ENCODE measurements at regions not wholly inside any gene's neighbourhood (a gene's known extent, or its start where the extent isn't known, plus 50 kb on each side); places are given as distances from the start of the nearest gene placed in this dataset.

DNA sequence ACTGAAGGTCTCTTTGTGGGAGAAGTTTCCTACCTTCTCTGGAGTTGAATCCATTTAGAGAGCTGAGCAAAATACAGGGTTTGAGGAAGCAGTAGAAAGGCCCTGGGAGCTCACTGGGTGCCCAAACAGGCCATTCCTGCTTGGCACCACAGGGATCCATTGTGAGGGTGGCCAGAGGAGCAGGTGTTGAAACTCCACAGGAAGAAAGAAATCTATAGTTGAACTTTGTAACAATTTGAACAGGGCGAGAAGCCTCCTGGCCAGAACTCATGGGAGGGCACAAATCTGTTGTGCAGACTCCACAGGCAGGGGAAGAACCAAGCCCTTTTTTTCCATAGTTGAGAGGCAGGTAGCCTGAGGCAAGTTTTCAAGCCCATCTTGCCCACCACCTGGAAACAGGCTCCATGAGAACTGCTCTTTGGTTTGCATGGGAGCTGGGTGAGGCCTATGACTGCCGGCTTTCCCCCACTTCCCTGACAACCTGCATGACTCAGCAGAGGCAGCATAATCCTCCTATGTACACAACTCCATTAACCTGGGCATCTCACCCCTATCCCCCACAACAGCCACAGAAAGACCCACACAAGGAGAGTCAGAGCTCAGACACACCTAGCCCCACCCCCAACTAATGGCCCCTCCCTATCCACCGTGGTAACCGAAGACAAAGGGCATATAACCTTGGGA, 1053.0 kb downstream of the TSN start:
- no peaks in the 10 kb centered on the region for H3K79me2 ChIP-seq (ENCODE audit: control insufficient read depth in 1 of 2, insufficient read depth in 2 of 2, low read length in 2 of 2)
- no peak for FAIRE-seq
- POLR2A ChIA-PET (ENCODE audit: partially characterized antibody) = no interaction called here

More for the DNA sequence above, 1053.0 kb downstream of the TSN start:
- no peak overlapping the region for H2AFZ ChIP-seq (ENCODE audit: low read length)
- no peaks in the 10 kb centered on the region for H3K4me1 ChIP-seq (replicated peaks in 1 of 4; ENCODE audit: control insufficient read depth in 3 of 4, insufficient read depth in 4 of 4, low read length in 3 of 4)
- no peaks in the 10 kb centered on the region for H3K23me2 ChIP-seq (ENCODE audit: low read depth, low read length)
- no peak overlapping the region for H4K5ac ChIP-seq (ENCODE audit: insufficient read length, low read depth, low read length)
- H2BK5ac ChIP-seq (ENCODE audit: low read depth, low read length) = no peak overlapping the region
- no peak overlapping the region for H2BK20ac ChIP-seq (ENCODE audit: low read length)
- no peak overlapping the region for H3K27ac ChIP-seq (ENCODE audit: low read depth, low read length)
- H2BK12ac ChIP-seq (ENCODE audit: low read depth, low read length) = no peak overlapping the region
- H4K20me1 ChIP-seq (replicated peaks in 1 of 2; ENCODE audit: control insufficient read depth in 1 of 2, insufficient read depth in 2 of 2, low read length in 2 of 2) = no peaks in the 10 kb centered on the region
- no peak overlapping the region for H3K4ac ChIP-seq (replicated peaks; ENCODE audit: insufficient read length, low read depth, low read length)
- H3K18ac ChIP-seq (ENCODE audit: extremely low read depth, low read length) = no peak overlapping the region
- H3K9me3 ChIP-seq (ENCODE audit: insufficient read depth in 2 of 2, low read depth in 1 of 2, low read length in 1 of 2) = peaks cover 0 to 4% of the 10 kb centered on the region in 2 experiments; a peak in 1 of 4 replicates
- no peaks in the 10 kb centered on the region for H3K79me1 ChIP-seq (ENCODE audit: low read depth, low read length)
- no peak overlapping the region for H3K9ac ChIP-seq (replicated peaks in 1 of 4; ENCODE audit: extremely low read depth in 1 of 4, low read depth in 3 of 4, low read length in 3 of 4)
- no peak overlapping the region for H2BK15ac ChIP-seq (ENCODE audit: low read length)
- H4K91ac ChIP-seq (replicated peaks; ENCODE audit: insufficient read length, low read length) = no peak overlapping the region
- H3K56ac ChIP-seq (replicated peaks; ENCODE audit: insufficient read length, low read depth, low read length) = no peak overlapping the region
- no peak overlapping the region for H3K4me2 ChIP-seq (ENCODE audit: insufficient read depth in 1 of 2, low read depth in 2 of 2, low read length in 2 of 2)
- H3K36me3 ChIP-seq (ENCODE audit: control insufficient read depth in 2 of 4, insufficient read depth in 4 of 4, low read length in 3 of 4) = no peaks in the 10 kb centered on the region
- TF ChIP-seq GTF2F1 (IDR thresholded peaks at IDR 0.05; ENCODE audit: borderline replicate concordance, low read depth, low read length) (no peak), ZNF274 (IDR thresholded peaks at IDR 0.05; ENCODE audit: borderline replicate concordance, extremely low read depth, low read length) (no peak), KDM4A (IDR thresholded peaks at IDR 0.05; ENCODE audit: low read depth, low read length, severe bottlenecking) (no peak), CTBP2 (IDR thresholded peaks at IDR 0.05; ENCODE audit: borderline replicate concordance, insufficient read depth, insufficient read length, low read length) (no peak)
- no peak for DNase-seq (ENCODE audit: low read depth in 1 of 2, low spot score in 2 of 2)
- no peak overlapping the region for H4K8ac ChIP-seq (ENCODE audit: extremely low read depth, insufficient read depth, low read length)
- 95% methylated on average over 3 of the region's 4 CpGs; no CpG with 5 or more reads in 1 of the 2 experiments for WGBS, 2 experiments (ENCODE audit: extremely low coverage in 1 of 2, insufficient coverage in 1 of 2, insufficient read length in 1 of 2, insufficient replicate concordance in 2 of 2, low coverage in 1 of 2, low lambda C conversion rate in 2 of 2, missing lambda C conversion rate in 1 of 2)
- CTCF ChIA-PET (ENCODE audit: partially characterized antibody) = interaction anchor here (0.6 to 0.7 kb wide), 2 partner anchors 803 to 1230 kb away, joined by 3 to 4 read pairs; no protein-coding TSS in a partner anchor
- no peak overlapping the region for H3K23ac ChIP-seq (ENCODE audit: insufficient read length)
- H3K27me3 ChIP-seq (replicated peaks in 1 of 4; ENCODE audit: control insufficient read depth in 3 of 4, extremely low read depth in 1 of 4, insufficient read depth in 3 of 4, low read length in 3 of 4) = no peaks in the 10 kb centered on the region
- no peak overlapping the region for H2BK120ac ChIP-seq (replicated peaks; ENCODE audit: low read depth, low read length)
- no peak overlapping the region for H3K14ac ChIP-seq (ENCODE audit: insufficient read length)
- H3K4me3 ChIP-seq (ENCODE audit: extremely low read depth in 1 of 4, insufficient read depth in 2 of 4, low read depth in 3 of 4, low read length in 4 of 4) = no peak overlapping the region
- no peak overlapping the region for H2AK5ac ChIP-seq (ENCODE audit: low read depth, low read length)
